ENCODE measurements at regions not wholly inside any gene's neighbourhood (a gene's known extent, or its start where the extent isn't known, plus 50 kb on each side); places are given as distances from the start of the nearest gene placed in this dataset.
"Not testable (repeated sequence)": the region's sequence is repeated elsewhere in the genome, so short reads cannot be mapped to it uniquely, and the experiment has no call there.

DNA sequence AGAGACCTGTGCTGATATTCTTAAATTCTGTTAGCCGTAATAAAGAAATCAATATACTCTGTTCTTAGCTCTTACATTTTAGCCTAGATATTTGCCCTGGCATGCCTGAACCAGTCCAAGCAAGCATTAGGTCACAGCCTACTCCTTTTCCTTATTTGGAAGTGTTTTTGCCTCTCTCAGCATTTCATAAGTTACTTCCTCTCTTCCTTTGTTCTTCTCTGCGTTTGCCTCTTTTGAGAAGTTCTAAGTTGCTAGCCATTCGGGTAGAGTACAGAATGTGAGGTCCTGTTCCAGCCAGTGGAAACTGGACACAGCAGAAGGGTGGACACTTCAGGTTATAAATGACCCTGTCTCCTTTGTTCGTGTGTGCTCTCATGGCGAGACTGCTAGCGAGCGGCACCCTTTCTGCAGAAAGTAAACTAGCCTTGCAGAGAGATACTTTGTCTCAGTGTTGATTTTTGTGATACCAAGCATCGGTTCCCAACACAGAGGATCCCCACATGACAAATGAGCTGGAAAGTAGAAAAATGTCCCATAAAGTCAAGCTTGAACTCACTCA lies 75.0 kb upstream of the FAM153A start:
- DNase-seq: not testable (repeated sequence)

DNA sequence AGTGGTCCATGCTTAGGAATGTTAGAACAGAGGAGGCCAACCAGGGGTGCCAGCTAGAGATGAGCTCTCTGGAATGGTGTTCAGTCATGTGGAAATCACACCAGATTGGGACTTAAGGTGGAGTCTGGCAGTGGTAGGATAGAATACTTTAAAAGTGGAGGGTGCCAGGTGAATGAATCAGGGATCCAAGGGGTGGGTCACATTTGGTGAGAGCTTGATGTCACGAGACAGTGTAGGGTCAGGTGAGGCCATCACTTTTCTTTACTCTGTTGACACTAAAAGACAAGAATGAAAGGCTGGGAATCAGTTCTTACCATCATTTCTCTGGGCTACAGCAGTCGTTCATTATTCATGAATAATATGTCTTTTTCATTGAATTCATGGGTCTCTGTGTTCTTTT lies 73.8 kb upstream of the FAM153A start:
- DNase-seq: not testable (repeated sequence)

GRCh38 chr5:177847914-177848313 lies 65.2 kb upstream of the FAM153A start:
- not testable (repeated sequence) for DNase-seq

GRCh38 chr5:177846598-177846997 lies 63.9 kb upstream of the FAM153A start:
- not testable (repeated sequence) for DNase-seq

DNA sequence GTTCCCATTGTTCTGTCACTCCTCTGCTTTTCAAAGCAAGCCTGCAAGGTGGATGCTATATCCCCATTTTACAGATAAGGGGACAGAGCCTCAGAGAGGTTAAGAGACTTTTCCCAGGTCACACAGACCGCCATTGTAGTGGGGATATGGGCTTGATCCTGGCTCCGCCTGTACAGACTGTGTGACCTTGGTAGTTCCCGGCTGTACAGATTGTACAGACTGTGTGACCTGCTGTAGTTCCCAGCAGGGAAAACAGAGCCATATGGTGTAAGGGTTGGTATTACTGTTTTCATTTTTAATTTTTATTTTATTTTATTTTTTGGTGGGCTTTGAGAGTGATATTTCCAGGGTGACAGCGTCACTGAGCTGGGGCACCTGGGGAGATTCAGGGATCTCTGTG lies 63.2 kb upstream of the FAM153A start:
- not testable (repeated sequence) for DNase-seq

- not testable (repeated sequence) for DNase-seq
These were observed 53.5 kb upstream of the FAM153A start for GRCh38 chr5:177836191-177836590.

Data from renal pelvis (tissue), 1 donor.